Thyroid gland (tissue), 4 donors: ENCODE measurements at regions not wholly inside any gene's neighbourhood (a gene's known extent, or its start where the extent isn't known, plus 50 kb on each side); places are given as distances from the start of the nearest gene placed in this dataset.
"Not testable (repeated sequence)": the region's sequence is repeated elsewhere in the genome, so short reads cannot be mapped to it uniquely, and the experiment has no call there.

ENCODE experiments used
- DNase-seq, 2 donors: peaks; one replicate each; pipeline ENCODE4 v3.0.0-alpha.2; 2019
- H3K27ac ChIP-seq, 3 donors: fragments of 200-600 bp; sonication (generic); 1 replicate in 2 of 3; 2 replicates in 1 of 3; pipeline ENCODE4 v1.5.1; 2016 to 2019; ENCODE audit warnings: mild to moderate bottlenecking in 1 of 3, moderate library complexity in 1 of 3
- H3K27me3 ChIP-seq: fragments of 200-600 bp; sonication (generic); one replicate; pipeline ENCODE4 v1.5.1; 2019
- H3K36me3 ChIP-seq, 2 donors: fragments of 200-600 bp; sonication (generic); one replicate each; pipeline ENCODE4 v1.5.1; 2016 to 2019
- H3K4me1 ChIP-seq, 2 donors: fragments of 200-600 bp; sonication (generic); one replicate each; pipeline ENCODE4 v1.5.1; 2017 to 2019
- H3K4me3 ChIP-seq, 3 donors: fragments of 200-600 bp; sonication (generic); replicated peaks in 1 of 3; 1 replicate in 2 of 3; 2 replicates in 1 of 3; pipeline ENCODE4 v1.5.1; 2016; ENCODE audit warnings: mild to moderate bottlenecking in 1 of 3
- H3K9me3 ChIP-seq: fragments of 200-600 bp; sonication (generic); one replicate; pipeline ENCODE4 v1.5.1; 2017
- CTCF ChIP-seq, 6 experiments: fragments of 200-600 bp in 3 of 6; fragments of 450-650 bp in 3 of 6; sonication (generic) in 3 of 6; IDR thresholded peaks; one replicate each; pipeline ENCODE4 v1.5.1; 2016 to 2019; ENCODE audit warnings: antibody characterized with exemption in 6 of 6, mild to moderate bottlenecking in 2 of 6, inconsistent platforms in 1 of 6, moderate library complexity in 1 of 6
- POLR2A ChIP-seq, 2 donors: fragments of 450-650 bp; IDR thresholded peaks; one replicate each; pipeline ENCODE4 v1.6.1; 2017; ENCODE audit warnings: antibody characterized with exemption in 2 of 2, mild to moderate bottlenecking in 2 of 2, moderate library complexity in 1 of 2
- WGBS, 2 donors: methylation state at CpG; one replicate each; pipeline ENCODE4 v1.1.5; 2017; 5-methylcytosine and 5-hydroxymethylcytosine counted together
- intact Hi-C: fragments of 100-400 bp; cut with DNase I; formaldehyde crosslinking; loops from one replicate; pipeline ENCODE4 v1.15.1; 2023

- H3K27me3 ChIP-seq = no peaks in the 10 kb centered on the region
- H3K9me3 ChIP-seq = no peaks in the 10 kb centered on the region
- TF ChIP-seq CTCF (IDR thresholded peaks at IDR 0.05) (no peak), POLR2A (IDR thresholded peaks at IDR 0.05) (no peak)
- no peak for DNase-seq
- no peak overlapping the region for H3K4me3 ChIP-seq
- intact Hi-C loops = no loop called here
- H3K36me3 ChIP-seq = no peaks in the 10 kb centered on the region
- H3K27ac ChIP-seq = no peak overlapping the region
- no peaks in the 10 kb centered on the region for H3K4me1 ChIP-seq
- WGBS, 2 donors = 86 to 88% methylated on average over 5 of the region's 5 CpGs
These were observed 109.0 kb upstream of the PRKCQ start for GRCh38 chr10:6689036-6689435.

GRCh38 chr10:6680735-6681134 lies 100.7 kb upstream of the PRKCQ start:
- Histone ChIP-seq H3K27me3 (no peaks in the 10 kb centered on the region), H3K9me3 (no peaks in the 10 kb centered on the region), H3K4me3 (no peak overlapping the region), H3K4me1 (no peaks in the 10 kb centered on the region), H3K27ac (no peak overlapping the region), H3K36me3 (no peaks in the 10 kb centered on the region)
- intact Hi-C loops = no loop called here
- DNase-seq = no peak
- 67 to 72% methylated on average over 6 of the region's 6 CpGs for WGBS, 2 donors
- TF ChIP-seq POLR2A (IDR thresholded peaks at IDR 0.05) (no peak), CTCF (IDR thresholded peaks at IDR 0.05) (no peak)

- no peak for DNase-seq
- TF ChIP-seq CTCF (IDR thresholded peaks at IDR 0.05) (no peak), POLR2A (IDR thresholded peaks at IDR 0.05) (no peak)
- H3K4me1 ChIP-seq = no peaks in the 10 kb centered on the region
- no peaks in the 10 kb centered on the region for H3K27me3 ChIP-seq
- H3K4me3 ChIP-seq = no peak overlapping the region
- intact Hi-C loops = loop anchor here (10.0 kb wide), 1 partner anchor 254 kb away; no protein-coding TSS in a partner anchor
- no peak overlapping the region for H3K27ac ChIP-seq
- no peaks in the 10 kb centered on the region for H3K9me3 ChIP-seq
- no peaks in the 10 kb centered on the region for H3K36me3 ChIP-seq
These were observed 98.9 kb upstream of the PRKCQ start for GRCh38 chr10:6678956-6679355.

GRCh38 chr10:6678211-6678803 lies 98.2 kb upstream of the PRKCQ start:
- DNase-seq = peak; percentile 62 to 63
- intact Hi-C loops = loop anchor here (10.0 kb wide), 1 partner anchor 254 kb away; no protein-coding TSS in a partner anchor
- whole genome bisulfite sequencing, 2 donors = 18 to 19% methylated on average over 9 of the region's 9 CpGs
- no peaks in the 10 kb centered on the region for H3K27me3 ChIP-seq
- no peaks in the 10 kb centered on the region for H3K4me1 ChIP-seq
- H3K27ac ChIP-seq = no peak overlapping the region
- TF ChIP-seq CTCF (IDR thresholded peaks at IDR 0.05) (peak in 5 of 6 experiments; percentile 34 to 82 (median 78)), POLR2A (IDR thresholded peaks at IDR 0.05) (no peak)
- H3K36me3 ChIP-seq = no peaks in the 10 kb centered on the region
- H3K4me3 ChIP-seq = no peak overlapping the region
- H3K9me3 ChIP-seq = no peaks in the 10 kb centered on the region

- H3K9me3 ChIP-seq, DNase-seq, H3K4me1 ChIP-seq, H3K27ac ChIP-seq, H3K36me3 ChIP-seq, H3K27me3 ChIP-seq, H3K4me3 ChIP-seq: not testable (repeated sequence)
- 91% methylated on average over 5 of the region's 5 CpGs for WGBS, 2 donors
- intact Hi-C loops = loop anchor here (10.0 kb wide), 1 partner anchor 252 kb away; no protein-coding TSS in a partner anchor
These were observed 97.1 kb upstream of the PRKCQ start for GRCh38 chr10:6677129-6677528.
